Kidney glomerular epithelial cell (primary cell): ENCODE measurements at regions not wholly inside any gene's neighbourhood (a gene's known extent, or its start where the extent isn't known, plus 50 kb on each side); places are given as distances from the start of the nearest gene placed in this dataset.

ENCODE experiments used
- DNase-seq: peaks from one replicate; lab custom pipeline; 2025; lab: John Stamatoyannopoulos, UW

DNA sequence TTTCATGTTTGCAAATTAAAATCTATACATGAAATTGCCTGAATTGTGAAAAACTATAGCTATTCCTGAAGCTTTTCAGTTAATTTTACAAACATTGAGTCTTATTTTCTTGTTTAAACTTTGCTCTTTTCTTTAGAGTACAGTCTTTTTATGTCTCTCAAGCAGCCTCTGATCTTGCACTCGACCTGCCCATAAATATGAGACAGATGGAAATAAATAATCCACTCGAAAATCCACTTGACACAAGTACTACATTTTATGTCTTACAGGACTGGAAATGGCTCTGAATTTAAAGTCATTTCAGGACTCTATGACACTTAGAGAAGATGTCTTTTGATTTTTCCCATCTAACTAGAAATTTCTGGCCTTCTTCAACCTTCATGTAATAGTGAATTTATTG, 283.8 kb downstream of the USP25 start:
- DNase-seq, result no peak

DNA sequence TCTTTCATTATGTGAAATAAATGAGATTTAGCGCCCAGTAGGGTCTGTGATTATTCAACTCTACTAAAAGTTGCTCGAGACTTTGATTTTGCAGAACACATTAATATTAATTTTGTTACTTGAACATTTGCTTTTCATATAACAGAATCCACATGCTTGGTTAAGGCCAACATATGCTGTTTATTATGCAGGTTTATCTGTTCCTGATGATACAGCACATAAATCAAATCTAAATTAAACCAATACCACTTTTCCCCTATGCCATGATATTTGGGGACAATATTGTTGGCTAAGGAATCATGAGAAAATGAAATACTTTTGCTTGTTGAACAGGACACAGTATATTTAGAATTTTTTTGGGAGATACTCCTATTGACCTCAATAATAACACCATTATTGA, 291.1 kb downstream of the USP25 start:
- no peak for DNase-seq

DNA sequence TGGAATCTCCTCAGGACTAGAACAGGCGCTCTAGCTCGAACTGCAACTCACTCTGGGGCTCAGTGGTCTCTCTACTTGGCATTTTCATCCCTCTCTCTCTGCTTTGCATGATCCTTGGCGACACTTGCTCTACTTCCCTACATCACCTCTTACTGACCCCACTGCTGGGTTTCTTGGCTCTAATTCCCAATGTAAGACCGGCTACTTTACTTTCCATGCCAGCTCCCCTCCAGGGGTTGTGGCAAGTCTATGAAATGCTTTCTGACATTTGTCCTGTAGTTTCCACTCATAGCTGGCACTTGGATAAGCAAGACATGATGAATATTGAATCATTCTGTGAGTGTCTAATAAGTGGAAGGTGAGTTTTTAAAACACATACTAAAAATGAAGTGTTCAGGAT, 292.3 kb downstream of the USP25 start:
- no peak for DNase-seq

DNA sequence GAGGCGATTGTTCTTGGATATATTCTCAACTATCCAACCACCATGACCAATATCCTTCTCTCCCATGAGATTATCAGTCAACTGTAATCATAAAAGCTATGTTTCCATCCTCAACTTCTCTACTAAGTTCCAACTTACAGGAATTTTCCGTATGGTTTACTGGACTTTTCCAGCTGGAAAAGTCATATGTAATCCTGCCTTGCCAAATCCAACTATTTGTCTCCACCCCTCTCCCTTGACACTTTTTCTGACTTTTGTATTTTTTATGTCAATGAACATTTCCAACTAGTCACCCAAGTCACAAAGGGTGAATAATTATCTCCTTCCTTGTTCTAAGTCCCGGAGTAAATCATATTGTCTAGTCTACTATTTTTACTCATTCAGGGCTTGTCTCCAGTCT, 293.1 kb downstream of the USP25 start:
- DNase-seq, result no peak

DNA sequence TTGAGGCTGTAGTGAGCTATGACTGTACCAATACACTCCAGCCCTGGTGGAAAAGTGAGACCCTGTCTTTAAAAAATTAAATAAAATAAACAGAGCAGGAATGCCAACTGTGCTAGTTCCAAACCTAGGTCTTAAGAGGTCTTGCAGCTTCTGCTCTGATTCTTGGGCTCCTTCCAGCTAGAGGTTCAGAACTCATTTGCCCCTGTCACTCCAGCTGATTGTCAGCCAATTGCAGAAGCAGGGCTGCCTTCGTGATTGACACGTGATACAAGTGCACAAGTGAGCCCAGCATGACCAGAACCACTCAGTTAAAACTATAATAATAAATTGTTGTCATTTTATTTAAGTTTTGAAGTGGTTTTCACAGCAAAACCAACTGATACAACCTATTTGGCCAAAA, 298.4 kb downstream of the USP25 start:
- DNase-seq, result no peak

DNA sequence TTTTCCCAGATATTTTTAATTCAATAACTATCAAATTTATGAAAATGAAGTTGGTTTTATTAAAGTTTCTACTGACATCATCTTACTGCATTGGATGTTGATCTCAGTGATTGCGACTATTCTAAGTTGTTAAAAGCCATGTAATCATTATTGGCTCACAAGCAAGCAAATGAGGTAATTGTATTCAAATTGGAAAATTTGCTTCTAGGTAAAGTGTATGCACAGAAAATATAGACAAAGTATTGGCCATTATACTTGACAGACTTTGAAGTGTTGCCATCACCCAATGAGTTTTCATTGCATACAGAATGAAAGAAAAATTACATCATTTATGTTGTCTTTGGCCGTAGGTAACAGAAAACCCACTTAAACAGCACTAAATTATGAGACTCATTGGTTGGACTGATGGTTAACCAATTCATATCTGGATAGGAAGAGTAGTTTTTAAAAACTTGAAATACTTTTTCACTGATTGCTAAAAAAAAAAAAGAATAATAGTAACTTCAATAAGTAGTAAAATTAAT, 299.2 kb downstream of the USP25 start:
- DNase-seq, result no peak

DNA sequence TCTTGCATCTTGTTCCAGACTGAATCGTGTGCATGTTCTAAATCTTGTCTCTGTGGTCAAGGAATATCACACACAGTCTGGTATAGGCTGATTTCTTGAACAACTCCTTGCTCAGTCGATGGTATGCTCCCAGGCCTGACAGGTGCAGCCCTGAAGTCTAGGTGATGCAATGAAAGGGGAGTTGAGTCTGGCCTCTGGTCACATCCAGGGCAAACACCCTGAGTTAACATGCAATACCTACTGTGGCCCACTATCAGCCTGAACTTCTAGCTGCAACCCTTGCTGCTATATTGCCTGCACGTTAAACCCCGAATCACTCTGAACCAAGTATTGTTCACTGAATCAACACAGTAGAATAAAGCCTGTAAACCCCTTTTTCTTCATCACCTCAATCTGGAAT, 303.4 kb downstream of the USP25 start:
- DNase-seq, result no peak

DNA sequence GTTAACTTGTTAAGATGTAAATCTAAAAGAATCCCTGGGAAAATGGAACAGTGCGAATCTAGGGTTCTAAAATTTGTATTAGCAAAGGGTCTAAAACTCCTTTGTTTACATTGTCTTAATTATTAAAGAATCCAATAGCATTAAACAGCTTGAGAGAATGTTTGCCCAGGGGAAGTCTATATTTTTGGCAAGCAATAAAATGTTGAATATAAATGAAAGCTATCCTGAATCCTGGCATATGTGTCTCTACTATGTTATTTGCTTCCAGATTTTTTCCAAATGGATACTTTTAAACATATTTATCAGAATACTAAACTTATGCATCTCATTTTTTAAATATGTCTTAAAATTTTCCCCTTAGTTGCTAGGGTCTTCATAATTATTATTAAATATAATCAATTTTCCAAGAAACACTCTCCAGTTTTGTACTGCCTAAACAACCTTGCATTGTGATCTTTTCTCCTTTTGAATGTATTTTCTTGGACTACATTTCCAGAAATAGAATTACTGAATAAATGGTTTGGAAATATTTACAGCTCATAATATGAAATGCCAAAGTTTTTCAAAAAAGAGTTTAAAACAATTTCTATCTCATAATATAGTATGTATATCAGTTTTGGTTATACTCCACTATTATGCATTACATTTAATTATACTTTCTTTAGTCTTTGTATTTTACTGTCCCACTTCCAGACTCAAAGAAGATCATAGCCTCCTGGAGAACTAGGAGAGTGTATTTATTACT, 304.8 kb downstream of the USP25 start:
- no peak for DNase-seq

DNA sequence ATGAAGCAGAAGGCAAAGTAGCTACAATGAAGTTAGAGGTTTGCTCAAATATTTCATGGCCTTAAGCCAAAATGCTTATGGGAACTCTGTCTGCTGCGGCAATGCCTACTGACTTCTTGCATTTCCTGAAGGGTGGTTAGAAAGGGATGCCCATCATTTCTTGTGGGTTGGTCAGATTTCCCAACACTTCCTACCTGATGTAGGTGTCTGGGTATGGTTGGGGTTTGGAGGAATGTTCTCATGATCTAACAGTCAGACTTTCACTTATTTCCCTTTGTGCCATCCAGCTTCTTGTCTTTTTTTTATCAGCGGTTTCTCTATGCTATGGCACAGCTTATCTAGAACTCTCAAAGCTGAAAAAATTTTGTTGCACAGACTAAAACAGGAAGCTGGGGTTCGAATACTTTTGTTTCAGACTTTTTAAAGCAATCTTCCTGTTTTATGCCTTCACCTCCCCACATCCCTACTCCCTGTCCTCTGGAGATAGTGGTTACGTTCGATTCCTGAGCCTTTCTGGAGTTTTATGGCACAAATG, 307.7 kb downstream of the USP25 start:
- no peak for DNase-seq

DNA sequence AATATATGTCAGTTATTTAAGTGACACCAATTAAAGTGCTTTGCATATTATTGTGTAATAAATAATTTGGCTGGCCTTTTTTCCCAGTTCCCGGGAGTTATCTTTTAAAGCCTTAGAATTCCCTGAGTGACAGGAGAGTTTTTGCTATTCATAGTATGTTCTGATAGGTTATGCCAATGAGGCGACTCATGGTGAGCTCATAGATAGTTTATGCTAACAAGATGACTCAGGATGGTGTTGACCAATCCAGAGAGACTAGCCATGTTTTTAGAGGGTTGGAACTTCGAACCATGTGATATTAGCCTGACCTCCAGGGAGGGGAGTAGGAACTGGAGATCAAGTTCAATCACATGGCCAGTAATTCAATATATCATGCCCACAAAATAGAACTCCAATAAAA, 310.8 kb downstream of the USP25 start:
- DNase-seq, result no peak

DNA sequence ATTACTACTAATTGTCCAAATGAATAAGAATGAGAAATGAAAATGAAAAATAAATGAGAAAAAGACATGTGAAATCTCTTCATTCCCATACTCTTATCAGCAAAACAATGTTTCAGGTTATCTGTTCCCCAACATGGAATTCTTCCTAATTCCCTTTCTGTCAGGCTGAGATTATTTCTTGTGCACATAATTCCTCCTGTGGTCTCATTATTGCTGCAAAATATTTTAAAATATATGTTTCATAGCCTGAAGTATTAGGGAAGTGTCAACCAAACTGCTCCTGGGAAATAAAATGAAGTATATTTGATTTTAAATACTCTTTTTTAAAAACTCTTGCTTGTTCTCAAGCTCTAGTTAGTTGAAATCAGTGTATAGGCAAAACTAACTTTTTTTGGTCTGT, 314.9 kb downstream of the USP25 start:
- no peak for DNase-seq

DNA sequence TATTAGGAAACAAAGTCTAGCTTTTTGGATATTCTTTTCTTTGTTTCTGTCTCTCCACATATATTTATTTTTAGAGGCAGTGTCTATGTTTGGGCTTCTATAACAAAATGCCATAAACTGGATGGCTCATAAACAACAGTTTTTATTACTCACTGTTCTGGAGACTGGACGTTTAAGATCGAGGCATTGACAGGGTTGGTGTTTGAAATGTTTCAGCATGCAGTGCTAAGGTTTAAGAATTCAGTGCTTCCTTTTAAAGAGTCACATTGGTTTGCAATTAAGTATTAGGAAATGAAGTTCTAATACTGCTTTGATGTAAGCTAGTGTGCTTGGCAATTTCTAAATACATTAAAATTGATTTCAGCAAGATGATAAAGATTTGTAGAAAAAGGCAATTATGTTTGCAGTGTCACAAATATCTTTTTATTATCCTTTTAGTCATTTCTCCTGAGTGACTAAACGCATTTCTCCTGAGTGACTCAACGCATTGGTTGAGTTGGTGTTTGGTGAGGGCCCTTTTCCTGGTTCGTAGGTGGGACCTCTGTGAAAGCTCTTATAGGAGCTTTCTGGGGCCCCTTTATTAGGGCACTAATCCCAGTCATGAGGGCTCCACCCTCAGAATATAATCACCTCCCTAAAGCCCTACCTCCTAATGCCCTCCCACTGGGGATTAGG, 317.0 kb downstream of the USP25 start:
- DNase-seq, result no peak

DNA sequence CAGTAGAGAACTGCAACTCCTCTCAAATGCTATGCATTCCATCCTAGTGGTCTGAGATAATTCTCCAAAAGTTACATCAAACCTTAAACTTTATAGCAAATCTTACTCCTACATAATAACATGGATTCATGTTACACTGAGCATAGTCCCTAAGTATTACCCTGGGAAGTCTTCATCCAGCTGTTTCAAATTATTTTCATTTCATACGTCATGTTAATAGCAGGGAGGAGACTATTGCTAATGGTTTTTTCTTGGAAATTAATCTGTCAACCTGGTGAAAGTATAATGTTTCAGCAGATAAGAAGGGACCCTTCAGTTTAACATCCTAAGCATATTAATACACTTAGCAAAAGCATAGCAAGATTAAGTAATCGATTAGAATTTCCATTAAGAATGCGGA, 318.1 kb downstream of the USP25 start:
- DNase-seq, result no peak

DNA sequence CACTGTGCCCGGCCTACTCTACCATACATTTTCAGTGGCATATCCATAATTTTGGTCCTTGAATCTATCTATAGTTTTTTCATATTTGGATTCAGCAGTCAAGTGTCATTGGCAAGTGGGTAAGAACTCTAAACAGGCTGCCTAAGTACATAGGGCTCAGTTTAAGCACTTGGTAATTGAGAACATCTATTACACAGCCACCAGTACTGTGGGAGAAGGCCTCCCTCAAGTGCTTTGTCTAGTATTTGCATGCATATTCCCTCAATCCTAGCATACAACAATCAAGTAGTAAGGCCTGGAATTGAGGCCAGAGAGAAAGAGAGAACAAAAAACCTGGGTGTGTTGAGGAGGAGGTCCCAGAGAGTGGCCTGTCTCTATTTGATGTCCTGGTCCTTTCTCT, 325.2 kb downstream of the USP25 start:
- DNase-seq, result no peak

DNA sequence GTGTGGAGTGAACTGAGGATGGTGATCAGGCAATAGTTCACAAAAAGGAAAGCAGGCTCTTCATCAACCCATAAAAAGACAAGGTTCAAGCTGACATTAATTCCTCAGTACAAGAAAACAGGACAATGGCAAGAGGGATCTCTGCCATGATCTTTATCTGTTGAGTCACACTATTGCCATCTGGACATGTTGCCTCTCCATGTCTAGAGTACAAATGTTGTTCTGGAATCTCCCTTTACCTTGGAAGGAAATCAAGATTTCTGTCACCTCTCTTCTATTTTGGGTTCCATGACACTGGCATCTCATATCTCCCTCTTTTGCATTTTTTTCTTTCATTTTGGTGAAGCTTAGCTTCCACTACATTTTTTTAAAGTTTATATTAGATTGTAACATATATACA, 329.1 kb downstream of the USP25 start:
- no peak for DNase-seq

DNA sequence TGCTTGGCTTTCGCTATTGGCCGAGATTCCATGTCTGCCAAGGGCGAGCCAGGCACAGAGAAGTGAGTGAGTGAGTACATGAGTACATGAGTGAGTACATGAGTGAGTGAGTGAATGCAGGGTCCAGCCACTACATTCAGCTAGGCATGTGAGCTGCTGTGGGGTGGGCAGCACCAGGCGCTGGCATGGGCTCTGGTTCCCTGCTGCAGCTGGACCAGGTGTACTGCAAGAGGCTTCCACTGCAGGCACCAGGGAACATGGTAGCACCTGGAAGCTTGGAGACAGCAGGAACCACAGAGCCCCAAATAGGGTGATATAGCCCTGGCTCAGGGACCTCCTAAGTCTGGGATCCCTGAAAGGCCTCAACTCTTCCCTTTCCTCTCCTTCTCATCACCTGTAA, 330.2 kb downstream of the USP25 start:
- no peak for DNase-seq

DNA sequence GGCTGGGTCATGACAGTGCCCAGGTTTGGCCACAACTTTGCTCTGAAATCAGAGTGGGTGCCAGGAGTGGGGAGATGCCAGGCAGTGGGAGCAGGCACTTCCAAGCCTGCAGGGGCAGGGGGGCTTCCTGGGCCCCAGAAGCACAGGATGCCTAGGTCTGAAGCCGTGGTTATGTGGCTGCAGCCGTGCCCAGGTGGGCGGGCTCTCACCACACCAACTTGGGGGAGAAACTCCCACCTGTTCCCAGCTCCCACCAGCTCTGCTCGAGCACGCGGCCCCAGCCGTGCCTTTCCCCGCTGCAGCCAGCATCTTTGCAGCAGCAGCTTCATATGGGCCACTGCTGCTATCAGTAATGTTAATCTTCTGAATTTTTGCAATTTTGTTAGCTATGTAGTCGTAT, 331.4 kb downstream of the USP25 start:
- no peak for DNase-seq

DNA sequence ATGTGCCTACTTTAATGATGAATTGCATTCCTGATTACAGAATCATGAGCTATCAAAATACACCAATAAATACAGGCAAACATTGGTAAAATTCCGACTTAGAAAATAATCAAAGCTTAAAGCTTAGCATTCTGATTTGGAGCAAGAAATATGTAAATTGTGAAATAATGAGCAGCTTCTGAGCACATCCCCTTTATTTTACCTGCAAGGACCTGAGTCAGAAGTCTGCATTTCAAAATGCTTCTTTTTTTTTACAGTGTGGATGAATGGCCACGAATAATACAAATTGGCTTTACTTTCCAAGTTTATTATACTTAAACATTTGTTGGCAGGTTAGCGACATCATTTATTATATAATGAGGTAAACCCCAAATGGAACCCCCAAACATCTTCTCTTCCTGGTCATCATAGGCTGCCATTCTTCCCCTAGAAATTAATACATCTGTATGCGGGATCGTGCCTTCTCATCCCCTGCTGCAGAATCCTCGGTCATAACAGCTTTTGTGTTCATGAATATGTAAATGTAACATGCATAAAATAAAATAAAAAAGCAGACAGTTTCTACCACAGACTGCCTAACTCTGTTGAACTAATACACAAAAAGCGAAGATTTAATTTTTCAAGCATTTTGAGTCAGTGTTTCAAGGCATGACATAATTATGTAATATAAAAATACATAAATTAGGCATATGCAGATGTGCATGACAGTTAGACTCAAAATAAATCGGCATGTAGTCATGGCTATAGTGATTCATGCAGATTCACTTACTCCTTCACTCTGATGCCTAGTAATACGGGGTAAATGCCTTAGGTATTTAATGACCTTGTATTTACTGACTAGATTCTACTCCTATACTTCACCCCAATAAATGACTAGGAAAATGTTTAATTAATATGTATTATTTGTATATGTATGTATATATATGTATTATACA, 339.7 kb downstream of the USP25 start:
- no peak for DNase-seq

DNA sequence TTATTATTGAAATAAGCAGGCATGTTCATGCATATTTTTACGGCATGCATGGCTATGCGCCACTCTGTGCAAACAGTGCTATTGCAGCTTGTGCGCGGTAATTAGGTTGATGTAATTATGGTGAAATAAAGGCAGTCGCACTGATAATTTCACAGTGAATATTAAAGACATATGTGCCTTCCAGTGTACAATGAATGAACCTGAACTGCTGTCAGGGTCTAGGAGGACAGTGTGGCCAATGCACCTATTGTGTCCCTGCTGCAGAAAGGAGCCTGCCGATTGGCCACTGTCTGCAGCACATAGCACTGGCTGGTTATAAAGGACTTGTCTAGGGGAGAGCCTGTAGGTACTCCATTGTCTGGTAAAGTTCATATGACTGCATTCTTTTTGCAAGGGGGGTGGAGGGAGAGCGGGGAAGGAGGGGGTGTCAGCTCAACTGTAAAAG, 340.4 kb downstream of the USP25 start:
- no peak for DNase-seq

DNA sequence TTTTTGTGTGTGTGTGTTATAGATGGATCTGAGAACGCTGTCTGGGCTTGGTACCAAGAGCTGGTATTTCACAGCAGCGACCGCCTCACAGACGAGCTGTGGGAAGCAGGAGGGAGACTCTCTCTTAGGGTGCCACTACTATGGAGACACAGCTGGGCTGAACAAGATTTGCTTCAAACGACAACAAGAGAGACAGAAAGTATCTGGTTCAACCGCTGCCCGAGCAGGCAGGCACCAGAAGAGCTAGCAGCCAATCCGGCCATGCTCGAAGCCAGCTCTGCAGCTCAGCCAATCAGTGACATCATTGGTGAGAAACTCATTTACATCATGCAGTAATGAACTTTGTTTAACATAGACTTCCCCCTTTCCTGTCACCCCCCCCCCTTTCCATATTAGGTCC, 341.3 kb downstream of the USP25 start:
- DNase-seq, result no peak

DNA sequence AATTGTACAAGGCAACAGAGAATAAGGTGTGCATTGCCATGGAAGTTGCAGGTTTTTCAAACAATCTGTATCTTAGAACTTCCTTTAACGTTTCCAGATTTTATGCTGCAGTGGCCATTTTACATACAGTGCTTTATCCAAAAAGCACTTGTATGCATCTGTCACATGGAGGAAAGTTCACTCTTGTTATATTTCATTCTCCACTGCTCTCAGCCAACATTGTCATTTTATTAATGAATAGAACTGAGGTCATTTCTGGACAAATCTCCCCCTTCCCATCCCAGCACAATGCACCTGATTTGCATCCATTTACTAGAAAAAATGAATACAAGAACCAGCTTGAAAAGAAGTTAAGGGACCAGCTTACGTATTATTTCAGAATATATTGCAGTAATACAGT, 342.0 kb downstream of the USP25 start:
- no peak for DNase-seq

DNA sequence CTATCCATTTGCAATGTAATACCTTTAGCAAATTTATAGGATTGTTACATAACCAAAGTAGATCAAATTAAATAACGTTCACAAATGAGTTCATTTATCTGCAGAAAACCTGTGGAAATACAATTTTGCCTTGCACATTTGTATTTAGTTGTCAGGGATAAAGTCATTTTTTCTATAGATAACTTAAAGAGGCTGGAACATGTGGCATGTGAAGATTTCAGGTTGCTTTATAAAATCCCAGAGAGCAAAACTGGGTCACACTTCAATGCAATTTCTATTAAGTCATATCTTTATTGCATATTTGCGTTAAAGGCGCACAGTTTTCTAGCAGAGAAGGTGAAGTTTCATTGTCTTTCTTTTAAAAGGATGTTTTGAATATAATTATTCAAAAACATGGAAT, 342.4 kb downstream of the USP25 start:
- DNase-seq, result no peak
